ENCODE measurements at regions not wholly inside any gene's neighbourhood (a gene's known extent, or its start where the extent isn't known, plus 50 kb on each side); places are given as distances from the start of the nearest gene placed in this dataset.

DNA sequence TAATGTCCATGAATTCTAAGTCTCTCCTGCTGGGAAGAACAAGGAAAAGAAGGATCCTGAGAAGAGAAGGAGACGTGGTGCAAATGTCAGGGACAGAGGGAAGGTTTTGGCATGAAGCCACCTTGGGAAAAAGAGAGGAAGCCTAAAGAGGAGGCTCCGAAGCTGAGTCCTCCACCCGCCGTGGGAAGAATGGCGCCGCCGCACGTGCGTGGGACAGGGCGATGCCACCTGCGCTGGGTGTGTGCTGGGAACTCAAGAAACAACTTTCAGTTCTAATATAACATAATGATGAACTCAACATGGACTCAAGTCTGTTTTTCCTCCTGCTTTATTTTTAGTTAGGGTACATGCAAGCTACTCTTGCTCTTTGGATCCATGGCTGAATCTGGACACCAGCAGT is 362.3 kb upstream of the RUNX1 start:
- no peaks in the 10 kb centered on the region for H3K27me3 ChIP-seq (ENCODE audit: control insufficient read depth in 1 of 2, insufficient read depth in 2 of 2, low read length in 2 of 2)
- H3K27ac ChIP-seq (ENCODE audit: extremely low read length, insufficient read depth, low read length): no peak overlapping the region
- H4K20me1 ChIP-seq (ENCODE audit: insufficient read depth, low read length): no peaks in the 10 kb centered on the region
- H2AFZ ChIP-seq (ENCODE audit: low read length): no peak overlapping the region
- no peaks in the 10 kb centered on the region for H3K36me3 ChIP-seq (replicated peaks in 1 of 2; ENCODE audit: control insufficient read depth in 1 of 2, insufficient read depth in 2 of 2, low read length in 2 of 2)
- intact Hi-C loops (cut with micrococcal nuclease; ENCODE audit: unreplicated experiment) (no loop called here), in situ Hi-C loops (cut with HindIII; ENCODE audit: extremely low pct_ligation_motif_present, low pct_unique_long_range_greater_than_20kb) (loop anchor here (25.0 kb wide), 1 partner anchor 674 kb away; no protein-coding TSS in a partner anchor)
- ATAC-seq (no peak), DNase-seq (ENCODE audit: low spot score) (no peak), FAIRE-seq (no peak)
- H3K4me2 ChIP-seq (ENCODE audit: low read depth, low read length): no peak overlapping the region
- POLR2A ChIA-PET: no interaction called here
- no peaks in the 10 kb centered on the region for H3K9me3 ChIP-seq (ENCODE audit: low read length)
- WGBS (ENCODE audit: low lambda C conversion rate): 76% methylated on average over 11 of the region's 11 CpGs
- H3K79me2 ChIP-seq (ENCODE audit: insufficient read depth, low read length): no peaks in the 10 kb centered on the region
- no TSS peak for BruUV-seq (replicated peaks)
- no peaks in the 10 kb centered on the region for H3K4me1 ChIP-seq (ENCODE audit: insufficient read depth, low read length)
- no peak overlapping the region for H3K9ac ChIP-seq (ENCODE audit: insufficient read depth, low read depth, low read length)
- CTCF ChIA-PET (ENCODE audit: low intra/inter-chr PET ratio, low total read pairs): no interaction called here
- no peak overlapping the region for H3K4me3 ChIP-seq (replicated peaks in 1 of 3; ENCODE audit: insufficient read depth in 1 of 3, low read depth in 2 of 3, low read length in 3 of 3)
- TF ChIP-seq, protein P1, sequence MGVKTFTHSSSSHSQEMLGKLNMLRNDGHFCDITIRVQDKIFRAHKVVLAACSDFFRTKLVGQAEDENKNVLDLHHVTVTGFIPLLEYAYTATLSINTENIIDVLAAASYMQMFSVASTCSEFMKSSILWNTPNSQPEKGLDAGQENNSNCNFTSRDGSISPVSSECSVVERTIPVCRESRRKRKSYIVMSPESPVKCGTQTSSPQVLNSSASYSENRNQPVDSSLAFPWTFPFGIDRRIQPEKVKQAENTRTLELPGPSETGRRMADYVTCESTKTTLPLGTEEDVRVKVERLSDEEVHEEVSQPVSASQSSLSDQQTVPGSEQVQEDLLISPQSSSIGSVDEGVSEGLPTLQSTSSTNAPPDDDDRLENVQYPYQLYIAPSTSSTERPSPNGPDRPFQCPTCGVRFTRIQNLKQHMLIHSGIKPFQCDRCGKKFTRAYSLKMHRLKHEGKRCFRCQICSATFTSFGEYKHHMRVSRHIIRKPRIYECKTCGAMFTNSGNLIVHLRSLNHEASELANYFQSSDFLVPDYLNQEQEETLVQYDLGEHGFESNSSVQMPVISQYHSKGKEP (CRISPR knock-in tag; IDR thresholded peaks at IDR 0.05): no peak
- TF ChIP-seq STAT5B (CRISPR knock-in tag; IDR thresholded peaks at IDR 0.05) (no peak), ATAD3A (CRISPR knock-in tag; IDR thresholded peaks at IDR 0.05) (no peak), HMG20B (CRISPR knock-in tag; conservative IDR thresholded peaks at IDR 0.05) (no peak), ZNF570 (CRISPR knock-in tag; IDR thresholded peaks at IDR 0.05; ENCODE audit: borderline replicate concordance) (no peak), BRCA1 (CRISPR knock-in tag; IDR thresholded peaks at IDR 0.05) (no peak), REXO4 (CRISPR knock-in tag; IDR thresholded peaks at IDR 0.05; ENCODE audit: borderline replicate concordance) (no peak), KAT8 (CRISPR knock-in tag; IDR thresholded peaks at IDR 0.05) (no peak), ZNF589 (CRISPR knock-in tag; conservative IDR thresholded peaks at IDR 0.05) (no peak), PHF20 (CRISPR knock-in tag; IDR thresholded peaks at IDR 0.05) (no peak), HDAC2 (CRISPR knock-in tag; IDR thresholded peaks at IDR 0.05) (no peak)
- TF ChIP-seq, protein P2, sequence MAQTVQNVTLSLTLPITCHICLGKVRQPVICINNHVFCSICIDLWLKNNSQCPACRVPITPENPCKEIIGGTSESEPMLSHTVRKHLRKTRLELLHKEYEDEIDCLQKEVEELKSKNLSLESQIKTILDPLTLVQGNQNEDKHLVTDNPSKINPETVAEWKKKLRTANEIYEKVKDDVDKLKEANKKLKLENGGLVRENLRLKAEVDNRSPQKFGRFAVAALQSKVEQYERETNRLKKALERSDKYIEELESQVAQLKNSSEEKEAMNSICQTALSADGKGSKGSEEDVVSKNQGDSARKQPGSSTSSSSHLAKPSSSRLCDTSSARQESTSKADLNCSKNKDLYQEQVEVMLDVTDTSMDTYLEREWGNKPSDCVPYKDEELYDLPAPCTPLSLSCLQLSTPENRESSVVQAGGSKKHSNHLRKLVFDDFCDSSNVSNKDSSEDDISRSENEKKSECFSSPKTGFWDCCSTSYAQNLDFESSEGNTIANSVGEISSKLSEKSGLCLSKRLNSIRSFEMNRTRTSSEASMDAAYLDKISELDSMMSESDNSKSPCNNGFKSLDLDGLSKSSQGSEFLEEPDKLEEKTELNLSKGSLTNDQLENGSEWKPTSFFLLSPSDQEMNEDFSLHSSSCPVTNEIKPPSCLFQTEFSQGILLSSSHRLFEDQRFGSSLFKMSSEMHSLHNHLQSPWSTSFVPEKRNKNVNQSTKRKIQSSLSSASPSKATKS (CRISPR knock-in tag; IDR thresholded peaks at IDR 0.05): no peak
- TF ChIP-seq, protein P3, sequence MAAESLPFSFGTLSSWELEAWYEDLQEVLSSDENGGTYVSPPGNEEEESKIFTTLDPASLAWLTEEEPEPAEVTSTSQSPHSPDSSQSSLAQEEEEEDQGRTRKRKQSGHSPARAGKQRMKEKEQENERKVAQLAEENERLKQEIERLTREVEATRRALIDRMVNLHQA (CRISPR knock-in tag; IDR thresholded peaks at IDR 0.05): no peak
- TF ChIP-seq, protein P4, sequence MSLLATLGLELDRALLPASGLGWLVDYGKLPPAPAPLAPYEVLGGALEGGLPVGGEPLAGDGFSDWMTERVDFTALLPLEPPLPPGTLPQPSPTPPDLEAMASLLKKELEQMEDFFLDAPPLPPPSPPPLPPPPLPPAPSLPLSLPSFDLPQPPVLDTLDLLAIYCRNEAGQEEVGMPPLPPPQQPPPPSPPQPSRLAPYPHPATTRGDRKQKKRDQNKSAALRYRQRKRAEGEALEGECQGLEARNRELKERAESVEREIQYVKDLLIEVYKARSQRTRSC (CRISPR knock-in tag; IDR thresholded peaks at IDR 0.05; ENCODE audit: low read depth): no peak
- TF ChIP-seq, protein P5, sequence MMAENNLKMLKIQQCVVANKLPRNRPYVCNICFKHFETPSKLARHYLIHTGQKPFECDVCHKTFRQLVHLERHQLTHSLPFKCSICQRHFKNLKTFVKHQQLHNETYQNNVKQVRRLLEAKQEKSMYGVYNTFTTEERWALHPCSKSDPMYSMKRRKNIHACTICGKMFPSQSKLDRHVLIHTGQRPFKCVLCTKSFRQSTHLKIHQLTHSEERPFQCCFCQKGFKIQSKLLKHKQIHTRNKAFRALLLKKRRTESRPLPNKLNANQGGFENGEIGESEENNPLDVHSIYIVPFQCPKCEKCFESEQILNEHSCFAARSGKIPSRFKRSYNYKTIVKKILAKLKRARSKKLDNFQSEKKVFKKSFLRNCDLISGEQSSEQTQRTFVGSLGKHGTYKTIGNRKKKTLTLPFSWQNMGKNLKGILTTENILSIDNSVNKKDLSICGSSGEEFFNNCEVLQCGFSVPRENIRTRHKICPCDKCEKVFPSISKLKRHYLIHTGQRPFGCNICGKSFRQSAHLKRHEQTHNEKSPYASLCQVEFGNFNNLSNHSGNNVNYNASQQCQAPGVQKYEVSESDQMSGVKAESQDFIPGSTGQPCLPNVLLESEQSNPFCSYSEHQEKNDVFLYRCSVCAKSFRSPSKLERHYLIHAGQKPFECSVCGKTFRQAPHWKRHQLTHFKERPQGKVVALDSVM (CRISPR knock-in tag; IDR thresholded peaks at IDR 0.05): no peak

Data from HepG2 (cell line).